Mesothelial cell of epicardium (in vitro differentiated cells): ENCODE measurements at regions not wholly inside any gene's neighbourhood (a gene's known extent, or its start where the extent isn't known, plus 50 kb on each side); places are given as distances from the start of the nearest gene placed in this dataset.

Source experiments
- DNase-seq, 2 experiments: peaks; one replicate each; pipeline ENCODE4 v3.0.0; 2021; ENCODE audit warnings: low spot score in 2 of 2; ENCODE audit not compliant: unreplicated experiment in 2 of 2
- H3K27ac Mint-ChIP-seq: 2 replicates; pipeline ENCODE4 v1.8.0; 2021; ENCODE audit warnings: mixed read lengths
- H3K27me3 Mint-ChIP-seq: 2 replicates; pipeline ENCODE4 v1.8.0; 2021; ENCODE audit warnings: low read depth, mixed read lengths
- H3K36me3 Mint-ChIP-seq: 2 replicates; pipeline ENCODE4 v1.8.0; 2021; ENCODE audit warnings: mixed read lengths
- H3K4me1 Mint-ChIP-seq: 2 replicates; pipeline ENCODE4 v1.8.0; 2021; ENCODE audit warnings: mixed read lengths
- H3K4me3 Mint-ChIP-seq: 2 replicates; pipeline ENCODE4 v1.8.0; 2021; ENCODE audit warnings: mild to moderate bottlenecking, moderate library complexity, mixed read lengths
- H3K9me3 Mint-ChIP-seq: 2 replicates; pipeline ENCODE4 v1.8.0; 2021; ENCODE audit warnings: mixed read lengths
- TF ChIP-seq, protein P1 (sequence below): fragments of 200-600 bp; sonication (generic); IDR thresholded peaks from one replicate; pipeline ENCODE4 v1.5.0; 2021; ENCODE audit warnings: antibody characterized with exemption; ENCODE audit not compliant: unreplicated experiment

DNA sequence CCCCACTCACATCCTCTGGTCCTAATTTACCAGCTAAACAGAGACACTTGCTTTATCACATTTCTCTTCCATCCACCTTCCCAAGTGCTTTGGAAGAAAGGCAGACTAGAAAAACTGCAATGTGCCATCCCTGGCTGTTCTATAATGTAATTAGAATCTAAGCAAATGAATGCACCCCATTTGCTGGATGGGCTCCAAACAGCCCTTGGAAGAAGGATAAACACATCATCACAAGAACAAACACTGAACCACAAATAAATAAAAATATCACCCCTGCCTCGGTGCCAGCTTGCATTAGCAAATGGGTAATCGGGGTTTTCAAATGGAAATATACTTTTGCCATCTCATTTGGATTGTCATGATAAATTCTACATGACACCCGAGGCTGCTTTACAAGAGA lies 296.6 kb upstream of the ISX start:
- Mint-ChIP-seq H3K36me3 (no peaks in the 10 kb centered on the region), H3K27me3 (no peaks in the 10 kb centered on the region)

DNA sequence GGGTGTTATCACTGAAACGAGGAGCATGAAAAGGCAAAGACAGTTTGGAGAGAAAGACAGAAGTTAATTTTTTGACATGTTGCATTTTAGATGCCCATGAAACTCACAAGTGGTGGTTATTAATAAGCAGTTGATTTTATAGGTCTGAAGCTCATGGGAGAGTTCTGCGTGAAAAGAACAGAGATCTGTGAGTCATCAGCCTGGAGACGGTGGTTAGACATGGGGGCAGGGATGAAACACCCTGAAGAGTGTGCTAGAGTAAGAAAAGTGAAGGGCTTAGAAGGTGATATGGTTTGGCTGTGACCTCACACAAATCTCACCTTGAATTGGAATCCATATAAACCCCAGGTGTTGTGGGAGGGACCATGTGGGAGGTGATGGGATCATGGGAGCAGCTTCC lies 289.1 kb upstream of the ISX start:
- no peaks in the 10 kb centered on the region for H3K27me3 Mint-ChIP-seq
- peaks cover 12% of the 10 kb centered on the region for H3K36me3 Mint-ChIP-seq
- TF ChIP-seq, protein P1, sequence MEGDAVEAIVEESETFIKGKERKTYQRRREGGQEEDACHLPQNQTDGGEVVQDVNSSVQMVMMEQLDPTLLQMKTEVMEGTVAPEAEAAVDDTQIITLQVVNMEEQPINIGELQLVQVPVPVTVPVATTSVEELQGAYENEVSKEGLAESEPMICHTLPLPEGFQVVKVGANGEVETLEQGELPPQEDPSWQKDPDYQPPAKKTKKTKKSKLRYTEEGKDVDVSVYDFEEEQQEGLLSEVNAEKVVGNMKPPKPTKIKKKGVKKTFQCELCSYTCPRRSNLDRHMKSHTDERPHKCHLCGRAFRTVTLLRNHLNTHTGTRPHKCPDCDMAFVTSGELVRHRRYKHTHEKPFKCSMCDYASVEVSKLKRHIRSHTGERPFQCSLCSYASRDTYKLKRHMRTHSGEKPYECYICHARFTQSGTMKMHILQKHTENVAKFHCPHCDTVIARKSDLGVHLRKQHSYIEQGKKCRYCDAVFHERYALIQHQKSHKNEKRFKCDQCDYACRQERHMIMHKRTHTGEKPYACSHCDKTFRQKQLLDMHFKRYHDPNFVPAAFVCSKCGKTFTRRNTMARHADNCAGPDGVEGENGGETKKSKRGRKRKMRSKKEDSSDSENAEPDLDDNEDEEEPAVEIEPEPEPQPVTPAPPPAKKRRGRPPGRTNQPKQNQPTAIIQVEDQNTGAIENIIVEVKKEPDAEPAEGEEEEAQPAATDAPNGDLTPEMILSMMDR: no peak
- no peak overlapping the region for H3K27ac Mint-ChIP-seq
- H3K4me3 Mint-ChIP-seq: no peak overlapping the region
- no peak for DNase-seq
- H3K9me3 Mint-ChIP-seq: peaks cover 20% of the 10 kb centered on the region
- no peaks in the 10 kb centered on the region for H3K4me1 Mint-ChIP-seq

More for the DNA sequence above, 296.6 kb upstream of the ISX start:
- no peak overlapping the region for H3K4me3 Mint-ChIP-seq
- H3K4me1 Mint-ChIP-seq: no peaks in the 10 kb centered on the region
- H3K9me3 Mint-ChIP-seq: no peaks in the 10 kb centered on the region
- no peak for DNase-seq
- H3K27ac Mint-ChIP-seq: no peak overlapping the region
- TF ChIP-seq, protein P1: no peak

DNA sequence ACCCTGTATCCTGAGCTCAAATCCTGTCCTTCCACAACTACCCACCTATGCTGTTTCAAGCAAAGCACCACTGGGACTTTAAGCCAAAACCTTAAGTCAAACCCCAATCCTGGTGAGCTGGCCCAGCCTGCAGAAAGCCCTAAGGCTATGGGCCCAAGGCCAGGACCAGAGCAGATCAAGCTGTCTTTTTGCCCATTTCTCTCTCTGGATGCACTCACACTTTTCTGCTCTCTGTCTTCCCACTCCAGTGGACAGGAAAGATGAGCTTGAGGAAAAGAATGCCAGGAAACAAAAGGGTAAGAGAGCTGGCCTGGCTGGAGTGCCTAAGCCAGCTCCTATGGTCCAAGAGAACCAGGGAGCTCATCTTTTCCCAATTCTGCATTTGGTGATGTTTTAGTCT lies 284.3 kb upstream of the ISX start:
- Mint-ChIP-seq H3K27me3 (no peaks in the 10 kb centered on the region), H3K9me3 (peaks cover 28% of the 10 kb centered on the region), H3K27ac (no peak overlapping the region), H3K36me3 (peaks cover 12% of the 10 kb centered on the region), H3K4me1 (peaks cover 17% of the 10 kb centered on the region), H3K4me3 (no peak overlapping the region)
- no peak for DNase-seq
- TF ChIP-seq, protein P1: no peak

DNA sequence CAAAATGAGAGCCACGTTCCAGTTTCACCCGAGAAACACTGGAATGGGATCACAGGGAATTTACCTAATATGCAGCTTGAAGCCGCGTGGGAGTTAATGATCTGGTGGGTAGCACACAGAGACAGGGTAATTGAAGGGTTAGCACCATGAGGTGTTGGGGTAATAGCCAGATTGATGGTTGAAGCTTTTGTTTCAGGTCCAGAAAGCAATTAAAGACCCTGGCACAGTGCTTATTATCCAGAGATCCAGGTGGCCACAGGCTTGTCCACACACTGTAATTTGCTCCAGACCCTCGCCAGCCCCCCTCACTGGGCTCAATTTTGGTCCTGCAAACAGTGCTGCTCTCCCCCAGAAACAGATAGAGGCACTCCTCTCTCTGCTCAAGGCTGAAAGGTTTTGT lies 282.5 kb upstream of the ISX start:
- Mint-ChIP-seq H3K27ac (peak overlapping the region; percentile 81), H3K9me3 (peaks cover 25% of the 10 kb centered on the region), H3K36me3 (peaks cover 3% of the 10 kb centered on the region), H3K27me3 (no peaks in the 10 kb centered on the region), H3K4me3 (no peak overlapping the region), H3K4me1 (peaks cover 17% of the 10 kb centered on the region)
- TF ChIP-seq, protein P1: no peak
- DNase-seq: no peak

DNA sequence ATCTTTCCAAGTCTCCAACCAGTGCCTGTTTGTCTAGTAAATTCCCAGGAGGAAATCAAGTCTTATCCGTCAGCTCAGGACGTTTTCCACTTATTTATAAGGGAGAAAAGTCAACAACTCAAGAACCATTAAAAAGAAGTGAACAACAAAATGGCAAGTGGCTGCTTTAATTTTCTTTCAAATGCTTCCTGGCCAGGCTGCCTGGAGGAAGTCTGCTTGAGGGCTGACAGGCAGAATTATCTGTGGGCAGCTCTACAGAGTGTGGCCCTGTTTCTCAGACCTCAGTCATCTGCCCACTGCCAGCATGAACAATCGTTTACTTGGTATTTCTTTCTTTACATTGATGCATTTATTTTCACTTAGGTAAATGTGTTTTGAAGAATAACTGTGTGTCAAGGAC lies 281.9 kb upstream of the ISX start:
- H3K4me3 Mint-ChIP-seq: no peak overlapping the region
- no peaks in the 10 kb centered on the region for H3K36me3 Mint-ChIP-seq
- no peak for DNase-seq
- peaks cover 21% of the 10 kb centered on the region for H3K9me3 Mint-ChIP-seq
- peak overlapping the region; percentile 81 for H3K27ac Mint-ChIP-seq
- TF ChIP-seq, protein P1: no peak
- H3K27me3 Mint-ChIP-seq: no peaks in the 10 kb centered on the region
- H3K4me1 Mint-ChIP-seq: peaks cover 17% of the 10 kb centered on the region

DNA sequence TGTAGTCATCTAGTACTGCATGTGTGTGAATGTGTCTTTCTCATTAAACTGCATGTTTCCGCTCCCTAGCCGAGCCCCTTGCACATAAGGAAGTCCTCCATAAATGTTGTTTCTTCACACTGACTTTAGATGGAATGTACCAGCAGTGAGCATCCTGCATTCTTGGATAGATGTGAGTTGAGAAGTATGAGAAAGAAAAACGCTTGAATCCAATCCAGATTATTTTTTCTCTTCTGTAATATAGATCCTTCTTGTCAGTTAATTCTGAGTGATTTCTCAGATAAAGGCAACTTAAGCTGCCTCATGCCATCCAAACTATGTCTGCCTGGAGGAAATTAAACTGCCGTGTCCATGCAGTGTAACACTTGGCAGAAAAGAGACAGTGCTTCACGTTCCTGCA lies 268.1 kb upstream of the ISX start:
- peaks cover 40% of the 10 kb centered on the region for H3K4me1 Mint-ChIP-seq
- TF ChIP-seq, protein P1: no peak
- H3K9me3 Mint-ChIP-seq: no peaks in the 10 kb centered on the region
- DNase-seq: no peak
- no peaks in the 10 kb centered on the region for H3K36me3 Mint-ChIP-seq
- no peak overlapping the region for H3K27ac Mint-ChIP-seq
- H3K4me3 Mint-ChIP-seq: no peak overlapping the region
- peaks cover 3% of the 10 kb centered on the region for H3K27me3 Mint-ChIP-seq
